Stimulated activated CD4-positive, alpha-beta T cell treated with anti-CD3 and anti-CD28 coated beads, Interleukin-1b, Interleukin-23, amount 100 ng/mL, for 48 hours (primary cell): ENCODE measurements at regions not wholly inside any gene's neighbourhood (a gene's known extent, or its start where the extent isn't known, plus 50 kb on each side); places are given as distances from the start of the nearest gene placed in this dataset.
A peak's percentile ranks its signal among the peaks of the same experiment; 100 is the strongest.

Experiments
- DNase-seq: peaks from one replicate; pipeline ENCODE4 v3.0.0-alpha.2; 2020

GRCh38 chr1:221437171-221437570, 304.7 kb downstream of the DUSP10 start:
- no peak for DNase-seq

GRCh38 chr1:221437926-221438325, 304.0 kb downstream of the DUSP10 start:
- DNase-seq, result no peak

- DNase-seq, result peak; percentile 82
Observed at GRCh38 chr1:221439008-221439746, 302.7 kb downstream of the DUSP10 start.

- peak; percentile 59 for DNase-seq
Observed at GRCh38 chr1:221439747-221440501, 302.0 kb downstream of the DUSP10 start.

GRCh38 chr1:221440658-221441057, 301.2 kb downstream of the DUSP10 start:
- DNase-seq, result no peak

GRCh38 chr1:221442056-221442455, 299.8 kb downstream of the DUSP10 start:
- DNase-seq, result no peak

GRCh38 chr1:221444346-221444745, 297.5 kb downstream of the DUSP10 start:
- no peak for DNase-seq

GRCh38 chr1:221448585-221449175, 293.2 kb downstream of the DUSP10 start:
- no peak for DNase-seq

- no peak for DNase-seq
Observed at GRCh38 chr1:221449194-221449593, 292.7 kb downstream of the DUSP10 start.

- DNase-seq, result no peak
Observed at GRCh38 chr1:221449801-221450470, 292.0 kb downstream of the DUSP10 start.

- DNase-seq, result no peak
Observed at GRCh38 chr1:221451741-221452140, 290.1 kb downstream of the DUSP10 start.

- DNase-seq, result no peak
Observed at GRCh38 chr1:221454096-221454495, 287.8 kb downstream of the DUSP10 start.

GRCh38 chr1:221456918-221457317, 285.0 kb downstream of the DUSP10 start:
- DNase-seq, result no peak

GRCh38 chr1:221457685-221458446, 284.0 kb downstream of the DUSP10 start:
- no peak for DNase-seq

- DNase-seq, result no peak
Observed at GRCh38 chr1:221458447-221459156, 283.3 kb downstream of the DUSP10 start.

- no peak for DNase-seq
Observed at GRCh38 chr1:221459558-221459957, 282.3 kb downstream of the DUSP10 start.

- no peak for DNase-seq
Observed at GRCh38 chr1:221462345-221462744, 279.5 kb downstream of the DUSP10 start.

GRCh38 chr1:221468546-221468945, 273.3 kb downstream of the DUSP10 start:
- DNase-seq, result no peak

- no peak for DNase-seq
Observed at GRCh38 chr1:221469476-221469875, 272.4 kb downstream of the DUSP10 start.

GRCh38 chr1:221470000-221470698, 271.7 kb downstream of the DUSP10 start:
- no peak for DNase-seq

GRCh38 chr1:221473411-221473810, 268.5 kb downstream of the DUSP10 start:
- no peak for DNase-seq
